ENCODE measurements at regions not wholly inside any gene's neighbourhood (a gene's known extent, or its start where the extent isn't known, plus 50 kb on each side); places are given as distances from the start of the nearest gene placed in this dataset.

DNA sequence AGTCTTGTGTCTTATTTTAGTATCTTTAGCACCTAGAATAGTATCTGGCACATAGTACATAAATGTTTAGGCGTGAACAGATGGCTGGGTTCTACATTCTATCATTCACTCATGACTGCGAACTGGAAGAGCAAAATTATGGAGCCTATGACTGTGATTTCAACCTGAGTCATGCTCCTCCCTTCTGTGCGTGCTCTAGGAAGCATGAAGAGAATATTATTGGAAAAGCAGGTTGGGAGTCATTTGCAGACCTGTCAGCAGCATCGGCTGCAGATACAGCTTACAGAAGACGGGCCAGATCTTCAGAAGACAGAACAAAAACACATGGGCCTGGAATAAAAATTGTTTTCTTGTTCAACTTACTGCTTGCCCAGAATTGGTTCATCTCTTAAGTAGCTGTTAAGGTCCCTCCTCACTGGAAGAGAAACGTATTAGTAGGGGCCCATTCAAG lies 344.0 kb upstream of the USP24 start:
- H3K4me3 ChIP-seq (ENCODE audit: low read depth, low read length): no peak overlapping the region
- no peaks in the 10 kb centered on the region for H3K27me3 ChIP-seq
- H3K4me1 ChIP-seq: no peaks in the 10 kb centered on the region
- no peaks in the 10 kb centered on the region for H3K9me3 ChIP-seq
- TF ChIP-seq, protein P1, sequence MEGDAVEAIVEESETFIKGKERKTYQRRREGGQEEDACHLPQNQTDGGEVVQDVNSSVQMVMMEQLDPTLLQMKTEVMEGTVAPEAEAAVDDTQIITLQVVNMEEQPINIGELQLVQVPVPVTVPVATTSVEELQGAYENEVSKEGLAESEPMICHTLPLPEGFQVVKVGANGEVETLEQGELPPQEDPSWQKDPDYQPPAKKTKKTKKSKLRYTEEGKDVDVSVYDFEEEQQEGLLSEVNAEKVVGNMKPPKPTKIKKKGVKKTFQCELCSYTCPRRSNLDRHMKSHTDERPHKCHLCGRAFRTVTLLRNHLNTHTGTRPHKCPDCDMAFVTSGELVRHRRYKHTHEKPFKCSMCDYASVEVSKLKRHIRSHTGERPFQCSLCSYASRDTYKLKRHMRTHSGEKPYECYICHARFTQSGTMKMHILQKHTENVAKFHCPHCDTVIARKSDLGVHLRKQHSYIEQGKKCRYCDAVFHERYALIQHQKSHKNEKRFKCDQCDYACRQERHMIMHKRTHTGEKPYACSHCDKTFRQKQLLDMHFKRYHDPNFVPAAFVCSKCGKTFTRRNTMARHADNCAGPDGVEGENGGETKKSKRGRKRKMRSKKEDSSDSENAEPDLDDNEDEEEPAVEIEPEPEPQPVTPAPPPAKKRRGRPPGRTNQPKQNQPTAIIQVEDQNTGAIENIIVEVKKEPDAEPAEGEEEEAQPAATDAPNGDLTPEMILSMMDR (IDR thresholded peaks at IDR 0.05; ENCODE audit: low read depth, low read length): no peak
- DNase-seq: no peak
- no peaks in the 10 kb centered on the region for H3K36me3 ChIP-seq

DNA sequence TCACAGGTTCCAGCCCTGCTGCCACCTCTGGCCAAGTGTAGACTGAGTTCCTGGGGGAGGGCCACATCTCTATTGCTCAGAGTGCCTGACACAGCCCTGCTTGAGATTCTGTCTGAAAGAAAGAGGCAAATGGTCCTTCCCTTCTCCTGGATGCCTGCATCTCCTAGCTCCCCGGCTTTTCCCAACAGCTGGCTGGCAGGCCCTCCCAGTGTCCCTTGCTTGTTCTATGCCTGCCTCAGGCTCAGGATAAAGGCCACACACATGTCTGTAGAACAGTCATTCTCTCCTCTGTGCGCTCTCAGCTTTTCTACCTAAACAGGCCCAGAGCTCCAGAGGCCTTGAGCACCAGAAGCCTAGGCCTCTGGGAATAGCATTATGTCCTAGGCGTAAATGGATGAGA lies 343.4 kb upstream of the USP24 start:
- Histone ChIP-seq H3K4me1 (no peaks in the 10 kb centered on the region), H3K4me3 (ENCODE audit: low read depth, low read length) (no peak overlapping the region), H3K27me3 (no peaks in the 10 kb centered on the region), H3K9me3 (no peaks in the 10 kb centered on the region), H3K36me3 (no peaks in the 10 kb centered on the region)
- no peak for DNase-seq
- TF ChIP-seq, protein P1 (IDR thresholded peaks at IDR 0.05; ENCODE audit: low read depth, low read length): no peak

DNA sequence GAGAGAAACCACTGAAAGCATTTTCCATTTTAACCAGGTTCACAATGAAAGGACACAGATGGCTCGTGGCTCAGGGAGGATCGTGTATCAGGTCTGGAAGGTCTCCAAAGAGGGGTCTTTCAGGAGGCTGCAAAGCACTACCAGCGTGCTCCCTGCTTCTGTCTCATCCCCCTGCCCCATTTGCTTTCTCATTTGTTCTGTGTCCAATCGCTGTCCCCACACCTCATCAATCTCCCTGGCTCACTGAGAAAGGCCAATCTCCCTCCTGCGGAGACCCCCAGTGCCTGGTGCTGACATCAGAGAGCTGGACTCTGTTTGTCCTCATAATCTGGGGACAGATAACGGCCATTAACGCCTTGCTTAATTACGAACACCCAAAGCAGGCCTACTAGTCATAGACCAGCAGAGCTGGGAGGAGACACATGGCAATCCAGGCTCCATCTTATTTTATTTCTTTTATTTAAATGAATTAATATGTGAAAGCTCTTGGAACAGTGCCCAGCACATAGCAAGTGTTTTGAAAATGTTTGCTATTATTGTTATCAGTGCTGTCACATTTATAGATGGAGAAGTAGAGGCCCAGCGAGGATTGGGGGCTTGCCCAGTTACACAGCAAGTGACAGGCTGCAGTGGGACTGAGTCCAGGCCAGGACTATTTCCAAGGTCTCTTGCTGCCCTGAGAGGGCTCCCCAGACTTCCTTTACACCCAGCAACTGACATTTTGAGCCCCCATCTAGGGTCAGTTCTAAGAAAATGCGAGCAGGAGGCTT lies 341.0 kb upstream of the USP24 start:
- Histone ChIP-seq H3K4me3 (ENCODE audit: low read depth, low read length) (no peak overlapping the region), H3K27me3 (no peaks in the 10 kb centered on the region), H3K4me1 (no peaks in the 10 kb centered on the region), H3K9me3 (no peaks in the 10 kb centered on the region), H3K36me3 (no peaks in the 10 kb centered on the region)
- no peak for DNase-seq
- TF ChIP-seq, protein P1 (IDR thresholded peaks at IDR 0.05; ENCODE audit: low read depth, low read length): no peak

DNA sequence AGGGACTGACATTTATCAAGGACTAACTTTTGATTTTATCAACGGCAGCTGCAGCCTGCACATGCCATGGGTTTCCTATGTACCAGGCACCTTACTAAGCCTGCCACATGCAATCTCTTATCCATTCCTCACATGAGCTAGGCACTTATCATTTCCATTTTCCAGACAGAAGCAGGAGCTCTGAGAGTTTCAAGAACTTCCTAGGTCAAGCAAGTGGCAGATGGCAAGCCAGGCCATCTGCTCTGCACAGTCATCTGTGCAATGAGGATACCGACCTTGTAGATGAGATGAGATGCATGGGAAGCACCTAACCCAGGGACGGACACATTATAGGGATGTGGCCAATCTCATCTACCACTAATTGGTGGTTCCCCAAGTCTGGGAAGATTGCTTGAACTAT lies 339.4 kb upstream of the USP24 start:
- no peak overlapping the region for H3K4me3 ChIP-seq (ENCODE audit: low read depth, low read length)
- no peaks in the 10 kb centered on the region for H3K9me3 ChIP-seq

DNA sequence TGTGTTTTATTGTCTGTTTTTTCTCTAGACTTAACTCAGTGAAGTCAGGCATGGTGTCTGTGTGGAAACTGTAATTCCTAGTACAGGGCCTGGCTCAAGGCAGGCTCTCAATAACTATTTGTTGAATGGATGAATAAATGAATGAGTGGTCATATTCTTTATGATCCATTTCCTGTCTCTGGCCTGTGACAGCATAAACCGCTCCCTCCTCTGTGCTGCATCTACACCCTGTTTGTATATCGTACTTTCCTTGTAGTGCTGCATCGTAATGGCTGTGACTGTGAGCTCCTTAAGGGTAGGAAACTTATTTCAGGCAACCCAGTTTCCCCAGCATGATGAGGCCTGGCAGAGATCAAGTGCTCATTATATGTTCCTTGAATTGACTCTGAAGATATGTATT lies 337.5 kb upstream of the USP24 start:
- H3K9me3 ChIP-seq: no peaks in the 10 kb centered on the region
- no peaks in the 10 kb centered on the region for H3K27me3 ChIP-seq
- H3K4me3 ChIP-seq (ENCODE audit: low read depth, low read length): no peak overlapping the region
- no peaks in the 10 kb centered on the region for H3K4me1 ChIP-seq
- TF ChIP-seq, protein P1 (IDR thresholded peaks at IDR 0.05; ENCODE audit: low read depth, low read length): no peak
- DNase-seq: no peak
- H3K36me3 ChIP-seq: no peaks in the 10 kb centered on the region

More for the DNA sequence above, 339.4 kb upstream of the USP24 start:
- H3K27me3 ChIP-seq: no peaks in the 10 kb centered on the region
- no peak for DNase-seq
- no peaks in the 10 kb centered on the region for H3K36me3 ChIP-seq
- H3K4me1 ChIP-seq: no peaks in the 10 kb centered on the region
- TF ChIP-seq, protein P1 (IDR thresholded peaks at IDR 0.05; ENCODE audit: low read depth, low read length): no peak

DNA sequence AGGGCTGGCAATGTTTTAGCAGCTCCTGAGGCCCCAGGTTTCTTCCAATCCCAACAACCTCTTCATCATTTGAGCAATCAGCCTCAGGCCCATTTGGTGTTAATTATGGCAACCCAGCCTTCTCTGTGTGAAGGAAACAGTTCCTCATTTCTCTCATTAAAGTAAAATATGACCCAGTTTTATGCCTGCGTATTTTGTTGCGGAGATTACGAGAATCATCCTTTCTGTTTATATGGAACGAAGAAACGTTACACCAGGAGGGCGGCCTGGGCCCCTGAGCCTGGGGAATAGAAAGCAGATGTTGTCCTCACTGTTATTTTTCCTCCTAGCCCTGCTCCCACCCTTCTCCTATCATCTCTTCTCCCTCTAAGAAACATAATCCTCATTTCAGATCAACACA lies 332.2 kb upstream of the USP24 start:
- Histone ChIP-seq H3K36me3 (no peaks in the 10 kb centered on the region), H3K27me3 (no peaks in the 10 kb centered on the region), H3K4me1 (no peaks in the 10 kb centered on the region), H3K9me3 (no peaks in the 10 kb centered on the region), H3K4me3 (ENCODE audit: low read depth, low read length) (no peak overlapping the region)
- DNase-seq: no peak
- TF ChIP-seq, protein P1 (IDR thresholded peaks at IDR 0.05; ENCODE audit: low read depth, low read length): no peak
